ENCODE measurements at regions not wholly inside any gene's neighbourhood (a gene's known extent, or its start where the extent isn't known, plus 50 kb on each side); places are given as distances from the start of the nearest gene placed in this dataset.

- TF ChIP-seq GATA1 (IDR thresholded peaks at IDR 0.05; ENCODE audit: low read depth, low read length) (no peak), POLR2A (IDR thresholded peaks at IDR 0.05; ENCODE audit: low read length) (no peak)
These were observed 447.8 kb downstream of the FRK start for GRCh38 chr6:115612796-115613479.
